Stimulated activated CD8-positive, alpha-beta memory T cell treated with anti-CD3 and anti-CD28 coated beads, Interleukin-7, amount 100 ng/mL, for 24 hours (primary cell): ENCODE measurements at regions not wholly inside any gene's neighbourhood (a gene's known extent, or its start where the extent isn't known, plus 50 kb on each side); places are given as distances from the start of the nearest gene placed in this dataset.

Experiments used
- DNase-seq: peaks from one replicate; pipeline ENCODE4 v3.0.0-alpha.2; 2020; ENCODE audit warnings: low read depth

DNA sequence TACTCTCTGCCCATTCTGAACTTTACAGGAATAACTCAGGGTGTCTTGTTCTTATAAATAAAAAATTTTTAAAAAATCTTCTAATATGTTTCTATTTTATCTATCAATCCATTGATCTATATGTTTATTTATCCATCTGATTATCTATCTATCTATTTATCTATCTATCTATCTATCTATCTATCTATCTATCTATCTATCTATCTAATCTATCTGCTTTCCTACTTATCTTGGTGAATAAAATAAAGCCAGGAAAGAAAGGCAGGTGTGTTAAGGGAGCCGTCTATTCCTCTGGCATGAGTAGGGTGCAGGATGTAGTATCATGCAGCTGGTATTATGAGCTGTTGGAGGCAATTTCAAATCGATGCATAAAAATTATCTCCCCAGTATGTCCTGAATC lies 153.0 kb downstream of the FOXA2 start:
- no peak for DNase-seq

GRCh38 chr20:22430746-22431168 lies 153.6 kb downstream of the FOXA2 start:
- DNase-seq: no peak

GRCh38 chr20:22430154-22430745 lies 154.1 kb downstream of the FOXA2 start:
- no peak for DNase-seq

- DNase-seq: no peak
Measured at GRCh38 chr20:22429175-22430153, 154.9 kb downstream of the FOXA2 start.

GRCh38 chr20:22428051-22428450 lies 156.3 kb downstream of the FOXA2 start:
- DNase-seq: no peak

- no peak for DNase-seq
Measured at GRCh38 chr20:22426772-22427171, 157.6 kb downstream of the FOXA2 start.

GRCh38 chr20:22425344-22426295 lies 158.8 kb downstream of the FOXA2 start:
- no peak for DNase-seq

DNA sequence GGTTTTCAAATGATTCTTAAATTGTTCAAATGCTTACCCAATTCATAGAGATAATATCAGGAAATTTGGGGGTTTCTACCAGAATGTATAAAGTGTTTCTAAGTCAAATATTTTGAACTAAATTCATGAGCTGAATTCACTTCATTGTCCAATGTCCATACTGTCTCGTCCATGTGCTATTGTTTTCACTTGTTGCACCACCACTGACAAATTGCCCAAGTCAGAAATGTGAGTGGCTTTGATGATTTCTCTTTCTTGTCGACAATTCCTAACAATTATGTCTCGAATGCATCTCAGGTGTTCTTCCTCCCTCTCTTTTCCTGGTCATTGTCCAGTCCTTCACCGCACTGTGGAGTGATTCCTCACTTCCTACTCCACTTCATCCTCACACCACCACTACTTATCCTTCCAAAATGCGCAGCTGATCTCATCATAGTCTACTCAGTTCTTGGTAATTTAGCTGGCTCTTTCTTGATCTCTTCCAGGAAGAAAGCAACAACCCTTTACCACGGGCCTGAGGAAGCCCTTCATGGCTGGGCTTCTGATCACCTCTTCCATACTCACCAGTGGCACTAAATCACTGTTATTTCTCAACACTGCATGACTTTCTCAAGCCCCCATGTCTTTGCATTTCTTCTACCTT lies 161.1 kb downstream of the FOXA2 start:
- DNase-seq: no peak

DNA sequence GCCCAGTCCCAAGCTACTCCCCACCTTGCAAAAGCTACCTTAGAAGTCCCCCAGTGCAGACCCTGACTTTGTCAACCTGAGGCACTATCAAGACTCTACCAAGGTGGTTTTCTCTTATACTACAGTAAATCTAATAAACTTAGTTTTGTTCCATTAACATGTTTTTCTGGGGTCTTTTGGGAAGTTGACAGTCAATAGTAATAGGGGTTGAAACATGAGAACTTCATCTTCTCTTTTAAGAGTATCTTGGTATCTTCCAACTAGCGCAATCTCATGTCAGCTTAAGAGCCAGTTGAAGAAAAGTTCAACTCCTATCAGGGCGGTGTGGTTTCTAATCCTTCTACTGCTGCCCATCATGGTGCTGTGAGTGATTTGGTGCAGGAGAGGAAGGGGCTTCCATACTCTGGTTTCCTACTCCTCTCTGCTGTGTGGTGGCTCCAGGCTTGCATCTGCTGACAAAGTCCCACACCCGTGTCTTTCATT lies 164.2 kb downstream of the FOXA2 start:
- no peak for DNase-seq

DNA sequence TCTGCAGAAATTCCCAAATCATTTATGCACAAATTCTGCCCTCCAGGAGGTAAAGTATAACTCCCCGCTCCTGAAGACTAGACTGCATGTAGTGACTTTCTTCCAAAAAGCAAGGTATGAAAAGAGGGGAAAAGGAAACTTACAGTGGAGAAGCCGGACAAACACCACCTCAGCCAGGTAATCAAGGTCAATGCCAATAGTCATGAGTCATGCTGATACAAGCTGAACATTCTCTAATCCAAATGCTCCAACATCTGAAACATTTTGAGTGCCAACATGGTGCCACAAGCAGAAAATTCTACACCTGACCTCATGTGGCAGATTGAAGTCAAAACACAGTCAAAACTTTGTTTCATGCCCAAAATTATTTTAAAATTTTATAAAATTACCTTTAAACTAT lies 165.6 kb downstream of the FOXA2 start:
- no peak for DNase-seq

DNA sequence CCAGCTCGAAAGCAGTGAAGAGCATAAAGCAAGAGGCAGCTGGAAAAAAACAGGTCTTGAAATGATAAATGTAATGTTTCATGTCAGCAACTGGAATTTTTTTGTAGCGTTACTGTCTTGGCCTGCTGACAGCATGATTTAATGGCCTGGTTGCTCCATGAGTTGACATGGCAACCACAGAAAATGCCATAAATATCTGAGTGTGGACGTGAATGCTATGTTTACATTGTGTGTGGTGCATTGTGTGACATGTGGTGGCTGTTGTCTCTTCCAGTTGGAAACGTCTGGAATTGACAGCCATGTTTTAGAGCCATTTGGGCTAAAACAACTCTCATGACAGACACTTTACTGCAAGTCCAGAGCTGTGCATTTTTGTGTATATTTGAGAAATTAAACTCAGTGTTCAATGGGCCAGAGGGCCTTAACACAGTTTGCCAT lies 170.0 kb downstream of the FOXA2 start:
- no peak for DNase-seq

GRCh38 chr20:22412977-22413868 lies 171.1 kb downstream of the FOXA2 start:
- DNase-seq: no peak

DNA sequence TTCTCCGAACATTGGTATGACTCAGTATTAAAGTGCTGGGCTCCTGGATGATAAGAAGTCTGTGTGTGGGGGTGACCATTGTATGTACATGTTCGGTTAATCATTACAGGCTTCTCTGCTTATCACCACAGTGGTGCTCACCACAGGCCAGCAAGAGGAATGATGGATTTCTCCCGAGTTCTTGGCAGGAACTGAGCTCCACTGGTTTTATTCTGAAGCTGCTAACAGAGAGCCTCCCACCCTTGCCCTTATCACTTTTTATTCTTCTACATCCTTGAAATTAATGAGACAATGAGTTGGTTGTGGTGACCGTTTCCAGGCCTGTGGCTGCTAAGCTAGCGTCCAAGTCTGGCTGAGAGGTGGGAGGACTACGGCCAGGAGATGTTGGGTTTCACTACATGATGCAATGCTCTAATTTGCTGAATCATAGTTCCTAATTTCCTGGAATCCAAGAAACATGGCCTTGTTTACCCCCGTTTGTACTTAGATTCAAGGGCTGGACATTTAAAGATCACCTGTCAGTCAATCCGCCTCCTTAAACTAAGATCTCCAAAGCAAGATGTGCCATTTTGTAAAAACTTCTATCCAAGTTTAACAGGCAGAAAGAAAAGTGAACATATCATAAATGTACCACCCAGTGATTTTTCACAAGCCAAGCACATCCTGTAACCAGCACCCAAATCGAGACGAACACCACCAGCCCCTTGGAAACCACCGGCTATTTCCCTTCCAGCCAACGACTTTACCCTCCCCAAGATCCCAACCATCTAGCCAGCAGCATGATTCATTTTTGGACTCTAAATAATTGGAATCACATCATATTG lies 172.5 kb downstream of the FOXA2 start:
- DNase-seq: no peak

DNA sequence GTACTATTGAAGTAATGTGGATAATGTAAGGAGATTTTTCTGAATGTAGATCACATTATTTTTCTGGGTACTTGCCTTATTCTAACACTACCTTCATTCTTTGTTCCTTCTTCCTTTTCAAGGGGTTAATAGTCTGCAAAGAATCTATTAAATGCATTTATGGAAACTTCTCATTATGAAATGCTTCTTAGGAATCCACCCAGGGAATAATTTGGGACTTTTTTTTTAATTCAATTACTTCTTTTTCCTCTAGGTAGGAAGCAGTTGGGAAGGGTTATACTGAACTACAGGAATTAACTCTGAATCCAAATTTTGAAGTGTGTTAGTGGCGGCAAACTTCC lies 173.1 kb downstream of the FOXA2 start:
- no peak for DNase-seq

DNA sequence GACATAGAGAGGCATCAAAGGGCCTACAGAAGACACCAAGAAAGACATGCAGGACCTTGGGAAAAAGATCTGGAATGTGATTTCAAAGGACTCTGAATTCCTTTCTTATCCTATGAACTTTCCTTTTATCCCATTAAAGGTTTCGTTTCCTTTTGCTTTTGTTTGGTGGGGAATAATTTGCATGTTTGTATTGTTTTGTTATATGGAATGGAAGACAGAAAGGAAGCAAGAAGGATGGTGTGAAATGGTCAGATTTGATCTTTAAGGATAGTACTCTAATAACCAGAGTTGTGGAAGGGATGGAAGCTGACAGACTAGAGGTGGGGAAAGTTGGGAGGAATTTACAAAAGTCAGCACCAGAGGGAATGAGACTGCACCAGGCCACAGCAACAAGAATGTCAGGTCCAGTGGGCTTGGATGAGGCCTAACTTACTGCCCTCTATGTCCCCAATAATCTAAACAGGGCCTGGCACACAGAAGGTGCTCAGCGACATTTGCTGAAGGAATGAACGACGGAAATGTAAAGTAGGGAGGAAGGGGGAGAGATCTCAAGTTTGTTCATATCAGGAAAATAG lies 173.7 kb downstream of the FOXA2 start:
- DNase-seq: no peak

DNA sequence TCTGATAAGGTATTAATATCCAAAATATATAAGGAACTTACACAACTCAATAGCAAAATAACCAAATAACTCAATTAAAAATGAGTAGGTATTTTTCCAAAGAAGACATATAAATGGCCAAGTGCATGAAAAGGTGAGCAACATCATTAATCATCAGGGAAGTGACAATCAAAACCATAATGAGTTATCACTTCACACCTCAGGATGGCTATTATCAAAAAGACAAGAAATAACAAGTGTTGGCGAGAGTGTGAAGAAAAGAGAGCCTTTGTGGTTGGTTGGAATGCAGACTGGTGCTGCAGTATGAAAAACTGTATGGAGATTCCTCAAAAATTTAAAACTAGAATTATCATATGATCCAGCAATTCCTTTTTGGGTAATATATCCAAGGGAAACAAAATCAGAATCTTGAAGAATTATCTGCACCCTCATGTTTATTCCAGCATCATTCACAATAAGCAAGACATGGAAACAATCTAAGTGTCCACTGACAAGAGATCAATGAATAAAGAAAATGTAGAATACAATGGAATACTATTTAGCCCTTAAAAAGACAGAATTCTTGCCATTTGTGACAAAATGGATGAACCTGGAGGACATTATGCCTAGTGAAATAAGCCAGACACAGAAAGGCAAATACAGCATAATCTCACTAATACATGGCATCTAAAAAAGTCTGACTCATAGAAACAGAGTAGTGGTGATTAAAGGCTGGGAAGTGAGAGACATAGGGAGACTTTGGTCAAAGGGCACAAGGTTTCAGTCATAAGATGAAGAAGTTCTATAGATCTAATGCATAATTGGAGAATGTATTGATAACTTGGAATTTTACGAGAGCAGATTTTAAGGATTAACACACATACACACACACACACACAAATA lies 175.6 kb downstream of the FOXA2 start:
- no peak for DNase-seq

- DNase-seq: no peak
Measured at GRCh38 chr20:22407237-22408193, 176.9 kb downstream of the FOXA2 start.
